ENCODE measurements at regions not wholly inside any gene's neighbourhood (a gene's known extent, or its start where the extent isn't known, plus 50 kb on each side); places are given as distances from the start of the nearest gene placed in this dataset.

DNA sequence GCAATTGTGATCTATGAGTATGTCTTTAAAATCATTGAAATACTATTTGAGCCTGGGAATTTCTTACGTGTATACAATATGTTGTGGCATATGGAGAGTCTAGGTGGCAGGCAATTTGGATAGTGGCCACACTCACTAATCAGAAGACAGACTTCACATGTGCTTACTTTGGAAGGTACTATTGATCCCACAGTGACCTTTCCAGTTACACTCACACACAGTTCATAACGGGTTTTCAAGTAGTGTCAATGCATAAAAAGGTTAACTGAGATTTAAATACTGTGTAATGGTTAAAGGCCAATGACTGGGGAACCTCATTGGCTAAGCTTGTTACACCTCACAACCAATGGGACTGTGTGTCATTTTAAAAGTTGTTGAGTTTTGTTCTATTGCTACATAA is 783.2 kb downstream of the RPA4 start:
- no peak for DNase-seq (ENCODE audit: low spot score)

DNA sequence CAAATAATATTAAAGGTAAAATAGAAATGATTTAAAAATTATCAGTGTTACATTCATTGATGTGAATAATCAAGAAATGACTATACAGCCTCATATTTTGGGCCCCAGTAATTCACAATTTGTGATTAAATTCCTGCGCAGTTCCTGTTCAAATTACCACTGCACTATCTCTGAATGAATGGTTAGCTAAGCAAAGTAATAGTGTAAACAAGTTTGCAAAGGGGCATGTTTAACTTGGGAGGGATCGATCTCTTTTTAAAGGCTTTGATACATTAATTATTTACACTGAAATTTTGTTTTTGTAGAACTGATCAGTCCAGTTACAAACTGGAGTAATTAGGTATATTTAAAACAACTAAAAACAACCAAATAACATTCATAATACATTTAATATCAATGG is 784.4 kb downstream of the RPA4 start:
- no peak for DNase-seq (ENCODE audit: low spot score)

DNA sequence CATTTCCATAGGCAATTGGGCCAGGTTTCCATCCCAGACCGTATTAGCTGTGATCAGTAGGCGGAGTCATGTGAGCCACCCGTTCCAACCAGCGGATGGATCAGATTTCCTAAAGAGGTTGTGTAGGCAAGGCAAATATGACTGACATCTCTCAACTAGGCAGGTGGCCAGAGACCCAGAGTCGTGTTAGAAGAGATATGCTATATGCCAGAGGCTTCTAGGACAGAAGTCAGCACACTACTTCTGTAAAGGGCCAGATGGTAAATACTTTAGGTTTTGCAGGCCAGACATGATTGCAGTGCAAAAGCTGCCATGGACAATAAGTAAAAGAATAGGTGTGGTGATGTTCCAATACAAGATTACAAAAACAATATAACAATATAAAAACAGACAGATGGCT is 788.4 kb downstream of the RPA4 start:
- DNase-seq (ENCODE audit: low spot score): no peak

DNA sequence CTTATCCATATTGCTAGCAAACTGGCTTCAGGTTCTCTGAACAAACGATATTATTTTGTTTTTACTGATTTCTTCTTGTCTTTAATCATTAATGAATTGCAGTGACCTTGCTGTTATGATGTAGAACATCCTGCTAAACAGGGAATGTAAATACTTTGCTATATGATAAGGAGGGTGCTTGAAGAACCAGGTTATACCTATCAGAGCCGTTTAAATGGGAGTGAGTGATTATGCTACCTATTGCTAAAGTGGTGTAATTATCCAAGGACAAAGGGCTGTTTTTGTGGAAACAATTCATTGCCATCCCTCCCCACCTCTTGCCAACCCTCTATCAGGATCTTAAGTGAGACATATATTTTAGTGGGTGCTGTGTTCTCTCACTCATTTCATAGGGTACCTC is 788.9 kb downstream of the RPA4 start:
- no peak for DNase-seq (ENCODE audit: low spot score)

DNA sequence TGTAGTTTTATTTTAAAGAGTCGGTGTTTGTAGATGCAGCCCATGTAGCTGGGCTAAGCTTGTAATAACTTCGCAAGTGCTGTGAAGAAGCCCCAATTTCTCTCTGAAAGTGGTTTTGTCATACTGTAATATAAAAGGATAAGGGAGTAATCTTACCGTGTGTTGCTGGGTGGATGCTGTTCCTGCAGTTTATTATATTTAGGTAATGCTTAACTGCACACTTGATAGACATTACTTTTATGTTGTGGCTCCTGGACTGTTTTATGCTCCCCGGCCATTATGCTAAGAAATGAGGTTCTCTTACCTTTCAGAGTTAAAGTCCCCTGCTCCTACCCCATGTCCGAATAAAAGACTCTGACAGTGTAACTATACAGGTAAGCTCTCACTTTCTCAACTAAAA is 789.4 kb downstream of the RPA4 start:
- DNase-seq (ENCODE audit: low spot score): no peak

DNA sequence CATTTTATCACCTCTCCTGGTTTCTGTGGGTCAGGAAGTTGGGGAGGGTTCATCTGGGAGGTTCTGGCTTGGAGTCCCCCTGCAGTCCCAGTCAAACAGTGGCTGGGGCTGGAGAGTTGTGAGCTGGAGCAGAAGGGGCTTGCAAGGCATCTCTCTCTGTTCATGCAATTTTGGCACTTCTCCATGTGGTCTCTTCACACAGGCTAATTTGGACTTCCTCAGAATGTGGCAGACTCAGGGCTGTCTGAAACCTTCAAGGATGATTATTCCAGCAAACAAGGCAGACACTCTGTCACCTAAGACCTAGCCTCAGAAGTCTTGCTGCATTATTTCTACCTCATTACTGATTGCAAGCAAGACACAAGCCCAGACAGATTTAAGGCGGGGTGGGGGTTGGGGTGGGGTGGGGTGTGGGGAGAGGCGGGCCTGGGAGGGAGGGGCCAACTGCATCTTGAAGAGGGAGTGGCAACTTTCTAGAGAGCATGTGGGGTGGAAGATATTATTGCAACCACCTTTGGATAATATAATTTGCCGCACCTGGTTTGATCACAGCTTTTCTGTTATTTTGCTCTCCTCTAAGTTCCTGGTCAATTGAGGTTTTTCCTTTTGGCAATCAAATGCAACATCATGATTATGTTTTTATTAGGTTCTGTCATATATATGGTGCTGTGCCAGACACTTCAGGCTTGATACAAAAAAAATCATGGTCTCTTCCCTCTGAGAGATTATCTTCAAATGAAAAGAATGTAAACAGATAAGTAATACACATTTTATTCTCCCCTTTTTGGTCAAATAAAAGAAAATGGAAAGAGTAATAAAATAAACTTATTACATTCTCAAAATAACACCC is 799.5 kb downstream of the RPA4 start:
- DNase-seq (ENCODE audit: low spot score): no peak

DNA sequence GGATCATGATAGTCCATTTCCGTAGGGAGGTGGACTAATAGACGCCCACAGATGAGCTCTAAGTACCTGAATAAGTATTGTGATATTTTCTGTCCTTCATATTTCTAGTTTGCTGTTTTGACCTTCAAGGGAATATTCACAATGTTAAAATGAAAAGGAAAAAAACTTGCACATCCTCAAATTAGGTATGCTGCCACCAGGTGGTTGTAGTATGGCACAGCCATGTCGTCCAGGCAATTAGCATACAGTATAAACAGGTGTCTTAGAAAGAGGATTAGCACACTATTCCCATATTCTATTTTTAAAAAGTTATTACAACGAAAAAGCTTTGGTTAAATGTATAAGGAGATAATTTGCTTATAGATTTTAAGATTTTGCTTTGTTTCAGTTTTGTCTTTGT is 802.0 kb downstream of the RPA4 start:
- peak; percentile 25 for DNase-seq (ENCODE audit: low spot score)

DNA sequence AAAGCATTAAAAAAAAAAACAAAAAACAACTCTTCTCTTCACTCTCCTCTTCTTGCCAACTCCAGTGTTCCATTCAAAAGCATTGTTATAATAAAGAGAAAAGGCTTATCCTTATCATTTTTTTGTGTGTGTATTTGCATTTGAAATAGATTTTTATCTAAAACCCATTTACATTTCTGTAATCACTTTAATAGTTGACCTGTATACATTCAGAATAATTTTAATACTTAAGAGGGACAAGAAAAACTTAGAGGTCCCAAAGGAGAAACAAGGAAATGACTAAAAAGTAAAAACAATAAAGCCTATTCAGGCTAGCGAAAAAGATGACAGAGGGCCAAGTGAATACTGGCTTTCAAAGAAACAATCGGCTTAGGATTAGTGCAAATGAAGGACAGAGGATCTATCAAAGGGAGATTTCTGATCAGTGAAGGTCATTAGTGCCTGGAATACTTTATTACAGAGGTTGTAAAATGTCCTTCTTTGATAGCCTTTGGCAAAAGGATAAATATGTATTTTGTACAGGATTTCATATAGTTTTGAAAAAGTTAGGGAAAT is 808.3 kb downstream of the RPA4 start:
- DNase-seq (ENCODE audit: low spot score): no peak

DNA sequence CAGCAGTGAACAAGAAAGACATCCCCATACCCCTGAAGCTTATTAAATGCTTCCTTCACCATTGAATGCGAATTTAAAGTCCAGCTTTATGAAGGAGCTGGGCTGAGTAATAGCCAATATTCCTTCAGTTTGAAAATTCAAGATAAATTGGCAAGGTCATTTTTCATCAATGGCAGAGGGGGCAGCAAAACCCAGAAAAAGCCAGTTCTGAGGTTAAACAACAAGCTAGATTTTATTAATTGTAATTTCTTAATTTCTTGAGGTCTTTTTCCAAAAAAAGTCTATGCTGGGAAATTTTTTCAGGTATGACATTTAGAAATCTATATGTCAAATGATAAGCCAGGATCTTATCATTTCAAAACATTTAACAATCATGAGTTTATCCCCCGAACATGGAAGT is 808.9 kb downstream of the RPA4 start:
- no peak for DNase-seq (ENCODE audit: low spot score)

DNA sequence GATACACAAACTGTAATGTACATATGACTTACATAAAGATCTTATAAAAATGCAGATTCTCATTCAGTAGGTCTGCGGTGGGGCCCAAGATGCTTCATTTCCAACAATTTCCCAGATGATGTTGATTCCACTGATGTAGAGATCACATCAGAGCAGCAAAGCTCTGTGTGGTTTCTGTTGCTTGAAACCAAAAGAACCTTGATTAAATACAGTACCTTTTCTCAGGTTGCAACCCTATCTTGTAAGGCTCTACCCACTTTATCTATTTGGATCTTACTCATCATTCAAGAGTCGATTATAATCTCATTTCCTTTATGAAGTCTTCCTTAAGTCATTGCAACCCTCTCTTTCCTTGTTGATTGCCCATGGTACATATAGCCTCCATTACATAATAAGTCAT is 816.8 kb downstream of the RPA4 start:
- DNase-seq (ENCODE audit: low spot score): no peak

DNA sequence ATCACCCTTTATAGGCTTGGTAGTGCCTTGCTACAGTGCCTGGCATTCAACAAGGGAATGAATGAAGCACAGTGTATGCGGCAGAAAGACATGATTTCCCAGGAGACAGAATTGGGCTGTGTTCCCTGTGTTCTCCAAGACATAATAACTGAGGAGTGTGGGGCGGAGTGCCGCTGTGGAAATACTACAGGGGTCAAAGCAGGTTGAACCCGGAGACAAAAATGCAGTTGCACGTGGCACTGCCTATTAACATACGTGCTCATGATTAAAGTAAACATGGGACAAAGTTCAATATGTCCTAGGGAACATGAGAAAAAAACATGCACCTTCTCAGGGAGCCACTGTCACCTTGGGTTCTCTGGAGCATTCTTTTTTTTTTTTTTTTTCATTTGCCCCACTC is 820.8 kb downstream of the RPA4 start:
- no peak for DNase-seq (ENCODE audit: low spot score)

DNA sequence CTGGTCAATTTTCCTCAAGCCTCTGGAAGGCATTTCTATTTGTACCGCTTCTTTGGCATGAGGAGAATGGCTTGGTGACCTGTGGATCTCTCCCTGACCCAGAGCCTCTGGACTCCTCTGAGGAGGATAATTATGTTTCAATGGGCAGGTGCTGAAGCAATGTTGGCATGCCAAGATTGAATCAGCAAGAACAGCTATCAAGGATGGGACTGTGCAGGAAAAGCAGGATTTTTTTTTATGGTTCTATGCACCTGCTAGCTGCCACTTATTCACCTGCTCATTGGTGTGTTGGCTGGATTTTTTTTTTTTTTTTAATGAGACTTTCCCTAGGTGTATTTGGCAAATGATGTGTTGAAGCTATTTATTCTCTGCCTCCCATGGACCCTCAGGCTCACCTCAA is 821.2 kb downstream of the RPA4 start:
- no peak for DNase-seq (ENCODE audit: low spot score)

DNA sequence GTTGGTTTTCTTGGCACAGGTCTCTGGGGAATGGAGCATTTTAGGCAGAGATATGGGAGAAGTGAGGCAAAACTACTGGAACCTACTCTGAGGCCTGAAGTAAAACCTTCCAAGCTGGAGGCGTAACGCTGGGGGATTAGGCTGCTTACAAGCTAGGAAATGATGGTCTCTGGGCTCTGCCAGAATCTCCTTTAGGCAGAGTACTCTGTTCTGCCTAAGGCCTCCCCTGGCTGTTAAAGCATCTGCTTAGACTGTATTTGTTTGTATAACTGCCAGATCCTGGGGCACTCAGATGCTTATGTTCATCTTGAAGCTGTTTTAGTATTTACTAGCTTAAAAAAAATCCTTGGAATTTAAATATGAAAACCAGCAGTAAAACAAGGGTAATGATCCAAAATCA is 822.2 kb downstream of the RPA4 start:
- DNase-seq (ENCODE audit: low spot score): peak; percentile 13

DNA sequence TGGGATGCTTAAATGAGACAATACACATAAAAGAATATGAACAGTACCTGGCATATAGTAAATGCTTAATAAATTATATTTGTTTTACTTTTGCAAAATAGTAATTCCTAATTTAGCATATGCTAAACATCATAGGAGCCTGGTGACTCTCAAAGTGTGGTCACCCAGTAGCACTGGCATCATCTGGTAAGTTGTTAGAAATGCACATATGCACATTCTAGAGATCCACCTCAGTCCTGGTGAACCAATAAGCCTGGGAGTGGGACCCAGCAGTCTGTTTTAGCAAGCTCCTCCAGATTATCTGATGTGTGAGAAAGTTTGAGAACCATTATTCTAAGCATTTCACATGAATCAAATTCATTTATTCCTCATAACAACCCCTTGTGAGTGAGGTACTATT is 830.4 kb downstream of the RPA4 start:
- no peak for DNase-seq (ENCODE audit: low spot score)

DNA sequence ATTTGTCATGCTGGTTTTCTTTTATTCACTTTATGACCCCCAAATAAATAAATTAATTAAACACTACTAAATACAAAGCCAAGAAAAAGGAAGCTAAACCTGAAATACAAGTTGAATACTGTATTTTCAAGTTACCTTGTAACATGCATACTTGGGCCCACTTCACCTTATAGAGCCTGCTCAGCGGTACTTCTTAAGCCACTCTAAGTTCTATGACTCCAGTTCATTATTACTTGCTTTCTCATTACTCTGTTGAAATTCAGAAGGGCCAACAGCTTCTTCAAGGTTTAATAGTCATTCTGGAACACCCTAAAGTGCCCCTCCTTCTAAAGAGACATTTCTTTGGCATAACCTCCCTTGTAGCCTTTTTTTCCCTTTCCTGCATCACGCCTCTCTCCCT is 844.5 kb downstream of the RPA4 start:
- no peak for DNase-seq (ENCODE audit: low spot score)

DNA sequence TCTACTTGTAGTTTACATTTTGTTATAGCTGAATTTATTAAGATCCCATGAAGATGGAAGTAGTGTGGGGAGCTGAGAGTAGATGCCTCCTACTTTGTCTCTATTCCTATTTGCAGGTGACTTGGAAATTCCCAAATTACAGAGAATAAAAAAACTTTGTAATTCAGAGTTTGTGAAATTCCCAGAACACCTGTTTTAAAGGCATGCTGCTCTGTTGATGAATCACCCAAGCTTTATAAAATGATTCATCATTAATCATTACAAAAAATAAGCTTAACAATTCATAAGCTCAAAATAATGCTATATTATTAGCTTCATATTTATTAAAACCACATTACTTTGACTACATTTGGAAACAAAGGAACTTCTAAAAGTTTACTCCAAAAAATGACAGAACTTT is 856.3 kb downstream of the RPA4 start:
- no peak for DNase-seq (ENCODE audit: low spot score)

DNA sequence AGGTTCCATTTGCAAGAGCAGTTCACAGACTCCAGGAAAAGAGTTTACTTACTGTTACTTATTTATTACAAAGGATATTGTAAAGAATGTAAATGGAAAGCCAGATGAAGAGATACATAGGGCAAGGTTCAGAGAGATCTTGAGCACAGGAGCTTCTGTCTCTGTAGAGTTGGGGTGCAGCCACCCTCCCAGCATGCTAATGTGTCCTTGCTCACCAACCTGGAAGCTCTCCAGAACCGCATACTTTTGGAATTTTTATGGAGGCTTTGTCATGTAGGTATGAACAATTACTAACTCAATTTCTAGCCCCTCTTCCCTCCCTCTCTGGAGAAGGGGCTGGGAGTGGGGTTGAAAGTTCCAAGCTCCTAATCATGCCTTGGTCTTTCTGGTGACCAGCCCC is 857.2 kb downstream of the RPA4 start:
- DNase-seq (ENCODE audit: low spot score): no peak

DNA sequence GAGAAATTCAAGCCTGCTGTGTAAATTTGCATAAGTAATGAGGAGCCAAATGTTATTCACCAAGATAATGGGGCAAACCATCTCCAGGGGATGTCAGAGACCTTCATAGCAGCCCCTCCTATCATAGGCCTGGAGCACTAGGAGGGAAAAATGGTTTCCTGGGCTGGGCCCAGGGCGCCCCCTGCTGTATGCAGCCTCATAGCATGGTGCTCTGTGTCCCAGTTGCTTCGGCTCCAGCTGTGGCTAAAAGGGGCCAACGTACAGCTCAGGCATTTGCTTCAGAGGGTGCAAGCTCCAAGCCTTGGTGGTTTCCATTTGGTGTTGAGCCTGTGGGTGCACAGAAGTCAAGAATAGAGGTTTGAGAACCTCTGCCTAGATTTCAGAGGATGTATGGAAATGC is 859.3 kb downstream of the RPA4 start:
- DNase-seq (ENCODE audit: low spot score): no peak

DNA sequence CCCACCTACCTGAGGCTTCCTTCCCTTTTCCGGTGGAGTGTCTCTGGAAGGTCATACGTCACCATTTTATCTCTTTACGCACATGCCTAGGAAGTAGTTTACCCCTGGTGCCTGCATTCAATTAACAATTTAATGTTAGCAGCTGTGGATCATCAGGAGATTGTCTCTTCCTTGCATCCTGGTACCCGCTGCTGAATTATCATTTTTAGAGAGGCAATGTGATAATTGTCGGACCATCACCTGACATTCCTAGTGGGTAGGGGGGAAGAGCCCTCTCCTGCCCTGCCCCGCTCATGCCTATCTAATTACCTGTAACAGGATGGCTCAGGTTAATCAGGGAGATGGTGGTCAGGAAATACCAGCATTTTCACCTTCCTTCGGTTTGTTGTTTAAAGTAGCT is 863.6 kb downstream of the RPA4 start:
- DNase-seq (ENCODE audit: low spot score): no peak

DNA sequence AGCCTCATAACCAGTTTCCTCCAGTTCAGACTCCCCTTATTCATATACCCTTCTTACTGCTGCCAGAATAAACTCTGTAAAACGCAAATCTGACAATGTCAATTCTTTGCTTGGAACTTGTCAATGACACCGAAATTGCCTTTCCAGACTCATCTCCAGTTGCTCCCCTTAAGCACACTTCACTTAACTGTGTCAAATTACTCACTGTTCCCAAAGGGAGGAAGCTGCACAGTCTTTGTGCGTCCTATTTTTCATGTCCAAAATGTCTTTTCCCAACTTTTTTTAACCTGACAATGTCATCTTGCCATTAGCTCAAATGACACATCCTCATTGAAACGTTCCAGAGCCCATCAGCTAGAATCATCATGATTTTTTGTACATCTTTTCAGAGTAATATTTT is 867.3 kb downstream of the RPA4 start:
- DNase-seq (ENCODE audit: low spot score): no peak

DNA sequence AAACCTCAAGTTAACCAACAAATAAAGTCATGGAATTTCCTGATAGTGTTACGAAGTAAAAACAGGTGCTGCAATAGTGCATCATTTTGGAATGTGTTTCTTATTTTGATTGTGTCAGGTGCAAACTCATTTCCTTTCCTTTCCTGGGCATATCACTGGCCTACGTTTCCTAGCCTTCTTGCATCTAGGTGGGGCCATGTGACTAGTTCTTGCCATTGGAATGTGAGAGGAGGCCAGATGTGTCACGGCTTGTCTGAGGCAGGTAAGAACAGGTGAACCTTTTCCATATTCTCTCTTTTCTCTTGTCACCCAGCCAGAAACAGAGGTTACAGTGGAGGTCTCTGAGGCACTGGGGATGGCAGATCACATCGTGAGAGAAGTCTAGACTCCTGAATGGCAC is 868.0 kb downstream of the RPA4 start:
- DNase-seq (ENCODE audit: low spot score): no peak

DNA sequence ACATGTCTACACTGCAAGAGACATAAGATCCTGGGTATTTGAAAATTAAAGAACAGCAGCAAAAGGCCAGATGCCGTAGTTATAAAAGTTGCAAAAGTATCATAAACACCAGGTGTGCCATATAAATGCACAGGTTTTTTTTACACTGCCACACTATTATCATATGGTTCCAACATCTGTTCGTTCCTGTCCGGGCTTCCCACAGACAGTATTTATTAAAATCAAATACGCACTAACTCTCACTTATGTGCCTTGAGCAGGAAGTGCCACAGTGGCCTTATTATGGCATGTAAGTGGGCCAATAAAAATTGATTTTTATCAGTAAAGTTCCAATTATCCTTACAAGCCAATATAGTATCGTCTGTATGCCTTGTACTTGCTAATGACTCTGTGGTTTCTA is 873.2 kb downstream of the RPA4 start:
- no peak for DNase-seq (ENCODE audit: low spot score)

DNA sequence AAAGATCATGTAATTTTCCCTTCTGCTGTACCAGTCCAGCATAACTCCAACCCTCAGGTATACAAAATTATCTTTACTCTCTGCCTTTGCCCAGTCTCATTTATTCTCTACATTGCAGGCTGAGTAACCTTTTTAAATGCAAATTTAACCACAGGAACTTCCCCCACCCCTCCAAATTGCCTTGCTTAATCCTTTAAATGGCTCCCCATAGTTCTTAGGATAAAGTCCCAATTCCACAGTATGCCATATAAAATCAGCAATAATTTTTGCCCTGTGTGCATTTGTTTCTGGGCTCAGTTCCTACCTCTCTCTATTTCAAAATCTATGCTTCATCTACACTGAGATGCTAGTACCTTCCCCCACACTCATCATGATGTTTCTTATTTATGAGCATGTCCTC is 879.7 kb downstream of the RPA4 start:
- no peak for DNase-seq (ENCODE audit: low spot score)

DNA sequence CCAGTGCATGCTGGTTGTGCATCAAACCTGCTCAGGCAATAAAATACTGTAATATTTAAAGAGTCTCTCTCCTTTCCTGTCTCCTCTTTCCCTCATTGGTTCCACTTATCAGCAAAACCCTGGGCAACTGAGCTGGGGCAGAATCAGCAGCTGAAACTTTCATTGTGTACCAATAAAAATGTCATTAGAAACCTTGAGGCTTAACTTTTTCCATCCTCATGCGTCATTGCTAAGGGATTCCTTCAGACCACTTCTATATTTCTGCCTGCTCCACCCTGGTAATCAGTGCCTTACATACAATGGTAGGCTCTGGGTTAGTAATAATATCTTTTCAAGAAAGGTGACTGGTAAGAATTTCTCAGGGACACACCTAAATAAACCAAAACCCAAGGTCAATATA is 880.3 kb downstream of the RPA4 start:
- no peak for DNase-seq (ENCODE audit: low spot score)

Measured in AG20443 (cell line).